HEK293T (cell line): ENCODE measurements at regions not wholly inside any gene's neighbourhood (a gene's known extent, or its start where the extent isn't known, plus 50 kb on each side); places are given as distances from the start of the nearest gene placed in this dataset.
A peak's percentile ranks its signal among the peaks of the same experiment; 100 is the strongest.

ENCODE experiments used
- CTCF ChIA-PET: fragments of 350-600 bp; formaldehyde crosslinking; extraction: SDS; loops from one replicate; lab custom pipeline; 2021; ENCODE audit warnings: antibody characterized with exemption, inconsistent platforms; lab: Yijun Ruan, JAX
- POLR2A ChIA-PET: fragments of 350-600 bp; formaldehyde crosslinking; extraction: SDS; loops from one replicate; lab custom pipeline; 2020; ENCODE audit warnings: antibody characterized with exemption, inconsistent platforms; lab: Yijun Ruan, JAX
- DNase-seq: peaks from one replicate; pipeline ENCODE4 v3.0.0; 2012; ENCODE audit warnings: mixed read lengths; ENCODE audit errors: extremely low spot score
- ARNT ChIP-seq: fragments of 450-650 bp; IDR thresholded peaks from 2 replicates; pipeline ENCODE4 v1.6.1; 2017; ENCODE audit warnings: mild to moderate bottlenecking
- BHLHE40 ChIP-seq: fragments of 450-650 bp; IDR thresholded peaks from 2 replicates; pipeline ENCODE4 v1.6.1; 2016; ENCODE audit warnings: mild to moderate bottlenecking, moderate library complexity, borderline replicate concordance
- CTBP1 ChIP-seq: fragments of 450-650 bp; IDR thresholded peaks from 2 replicates; pipeline ENCODE4 v1.6.1; 2016; ENCODE audit warnings: borderline replicate concordance
- ELF4 ChIP-seq: fragments of 450-650 bp; IDR thresholded peaks from 2 replicates; pipeline ENCODE4 v1.6.1; 2017; ENCODE audit warnings: antibody characterized with exemption
- FOXA1 ChIP-seq: fragments of 450-650 bp; IDR thresholded peaks from 2 replicates; pipeline ENCODE4 v1.6.1; 2016; ENCODE audit warnings: mild to moderate bottlenecking
- FOXK2 ChIP-seq: fragments of 450-650 bp; IDR thresholded peaks from 2 replicates; pipeline ENCODE4 v1.6.1; 2016; ENCODE audit warnings: mild to moderate bottlenecking
- FOXM1 ChIP-seq: fragments of 450-650 bp; IDR thresholded peaks from 2 replicates; pipeline ENCODE4 v1.6.1; 2017; ENCODE audit warnings: mild to moderate bottlenecking, borderline replicate concordance
- HDGF ChIP-seq: fragments of 450-650 bp; IDR thresholded peaks from 2 replicates; pipeline ENCODE4 v1.6.1; 2017; ENCODE audit warnings: antibody characterized with exemption, borderline replicate concordance
- L3MBTL2 ChIP-seq: fragments of 450-650 bp; conservative IDR thresholded peaks from 2 replicates; pipeline ENCODE4 v1.6.1; 2016; ENCODE audit warnings: mild to moderate bottlenecking
- LEF1 ChIP-seq: fragments of 450-650 bp; IDR thresholded peaks from 2 replicates; pipeline ENCODE4 v1.6.1; 2017; ENCODE audit warnings: mild to moderate bottlenecking, borderline replicate concordance
- NFRKB ChIP-seq: fragments of 450-650 bp; IDR thresholded peaks from 2 replicates; pipeline ENCODE4 v1.6.1; 2016; ENCODE audit warnings: mild to moderate bottlenecking, moderate library complexity
- PKNOX1 ChIP-seq: fragments of 450-650 bp; IDR thresholded peaks from 2 replicates; pipeline ENCODE4 v1.6.1; 2016
- SP1 ChIP-seq: fragments of 450-650 bp; IDR thresholded peaks from 2 replicates; pipeline ENCODE4 v1.6.1; 2017
- SUZ12 ChIP-seq: fragments of 450-650 bp; IDR thresholded peaks from 2 replicates; pipeline ENCODE4 v1.6.1; 2016; ENCODE audit warnings: mild to moderate bottlenecking
- TARDBP ChIP-seq: fragments of 450-650 bp; IDR thresholded peaks from 2 replicates; pipeline ENCODE4 v1.6.1; 2016
- ZNF384 ChIP-seq: fragments of 450-650 bp; IDR thresholded peaks from 2 replicates; pipeline ENCODE4 v1.6.1; 2016

- CTCF ChIA-PET: no interaction called here
- POLR2A ChIA-PET: no interaction called here
- no peak for TF ChIP-seq FOXK2
- no peak for TF ChIP-seq ELF4
- TF ChIP-seq SUZ12: no peak
- no peak for TF ChIP-seq FOXM1
- no peak for TF ChIP-seq L3MBTL2
- TF ChIP-seq ZNF384: no peak
- DNase-seq: no peak
These were observed 264.2 kb upstream of the LRRC3B start for GRCh38 chr3:26358405-26358804.

- TF ChIP-seq HDGF (no peak), TARDBP (no peak), CTBP1 (no peak)
- CTCF ChIA-PET: no interaction called here
- POLR2A ChIA-PET: no interaction called here
- DNase-seq: no peak
These were observed 256.9 kb upstream of the LRRC3B start for GRCh38 chr3:26365706-26366105.

- TF ChIP-seq TARDBP: no peak
- no peak for TF ChIP-seq FOXA1
- TF ChIP-seq ARNT: no peak
- TF ChIP-seq ELF4: no peak
- TF ChIP-seq PKNOX1: no peak
- CTCF ChIA-PET: interaction anchor here (0.6 kb wide), 1 partner anchor 97 kb away, joined by 4 read pairs; no protein-coding TSS in a partner anchor
- POLR2A ChIA-PET: no interaction called here
- DNase-seq: no peak
These were observed 254.3 kb upstream of the LRRC3B start for GRCh38 chr3:26368312-26368711.

GRCh38 chr3:26369133-26369532, 253.4 kb upstream of the LRRC3B start:
- POLR2A ChIA-PET: no interaction called here
- DNase-seq: peak; percentile 16
- CTCF ChIA-PET: no interaction called here
- TF ChIP-seq NFRKB (no peak), ARNT (no peak), FOXM1 (no peak), FOXK2 (no peak), BHLHE40 (no peak), PKNOX1 (no peak)

GRCh38 chr3:26375843-26376530, 246.6 kb upstream of the LRRC3B start:
- no peak for DNase-seq
- TF ChIP-seq FOXK2 (no peak), ELF4 (no peak), PKNOX1 (no peak), ARNT (no peak), TARDBP (no peak), NFRKB (no peak), LEF1 (no peak), ZNF384 (no peak)
- ChIA-PET POLR2A (no interaction called here), CTCF (no interaction called here)

GRCh38 chr3:26381411-26381810, 241.2 kb upstream of the LRRC3B start:
- ChIA-PET POLR2A (no interaction called here), CTCF (no interaction called here)
- TF ChIP-seq PKNOX1 (no peak), LEF1 (no peak), ZNF384 (no peak), FOXM1 (no peak), NFRKB (no peak), SUZ12 (no peak), TARDBP (no peak), FOXA1 (no peak), FOXK2 (no peak), ELF4 (no peak)
- no peak for DNase-seq

GRCh38 chr3:26406636-26407035, 215.9 kb upstream of the LRRC3B start:
- no peak for TF ChIP-seq CTBP1
- TF ChIP-seq NFRKB: no peak
- no peak for TF ChIP-seq L3MBTL2
- TF ChIP-seq HDGF: no peak
- TF ChIP-seq SP1: no peak
- TF ChIP-seq ARNT: no peak
- ChIA-PET CTCF (no interaction called here), POLR2A (no interaction called here)
- no peak for DNase-seq
